Skeletal muscle satellite cell (primary cell): ENCODE measurements at regions not wholly inside any gene's neighbourhood (a gene's known extent, or its start where the extent isn't known, plus 50 kb on each side); places are given as distances from the start of the nearest gene placed in this dataset.

Source experiments
- H3K27me3 ChIP-seq: 2 replicates; pipeline ENCODE4 v1.7.0; 2013; ENCODE audit warnings: low read length; ENCODE audit not compliant: control insufficient read depth, insufficient read depth
- H3K36me3 ChIP-seq: 2 replicates; pipeline ENCODE4 v1.7.0; 2013; ENCODE audit warnings: mild to moderate bottlenecking, control low read depth, low read length; ENCODE audit not compliant: insufficient read depth
- H3K4me1 ChIP-seq: 2 replicates; pipeline ENCODE4 v1.7.0; 2013; ENCODE audit warnings: low read length; ENCODE audit not compliant: control insufficient read depth, insufficient read depth
- H3K4me2 ChIP-seq: 2 replicates; pipeline ENCODE4 v1.7.0; 2013; ENCODE audit warnings: mild to moderate bottlenecking, low read length
- H3K4me3 ChIP-seq: 2 replicates; pipeline ENCODE4 v1.7.0; 2013; ENCODE audit warnings: low read length
- H3K9ac ChIP-seq: 2 replicates; pipeline ENCODE4 v1.7.0; 2013; ENCODE audit warnings: mild to moderate bottlenecking, low read depth, low read length, moderate library complexity
- H3K9me3 ChIP-seq: replicated peaks from 2 replicates; pipeline ENCODE4 v1.7.0; 2013; ENCODE audit warnings: mild to moderate bottlenecking, control low read depth, low read length

DNA sequence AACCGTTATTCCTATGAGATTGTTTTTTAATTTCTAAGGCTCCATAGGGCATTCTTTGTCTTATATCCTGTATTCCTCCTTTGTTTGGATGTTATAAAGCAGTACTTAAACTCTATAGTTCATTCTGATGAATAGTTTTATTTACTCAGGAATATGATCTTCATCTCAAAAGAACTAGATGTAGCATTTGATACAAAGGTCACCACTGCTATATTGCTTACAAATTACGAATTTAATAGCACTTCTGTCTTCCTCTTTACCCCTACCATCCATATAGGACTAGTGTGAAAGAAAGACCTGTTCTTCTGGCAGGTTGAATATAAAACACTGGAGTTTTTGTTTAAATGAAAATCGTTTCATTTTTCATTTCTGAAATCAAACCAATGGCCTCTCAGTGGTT, 468.1 kb upstream of the CXADR start:
- Histone ChIP-seq H3K4me2 (no peak overlapping the region), H3K9ac (no peak overlapping the region), H3K9me3 (no peaks in the 10 kb centered on the region), H3K36me3 (no peaks in the 10 kb centered on the region), H3K4me3 (no peak overlapping the region), H3K27me3 (no peaks in the 10 kb centered on the region), H3K4me1 (no peaks in the 10 kb centered on the region)

DNA sequence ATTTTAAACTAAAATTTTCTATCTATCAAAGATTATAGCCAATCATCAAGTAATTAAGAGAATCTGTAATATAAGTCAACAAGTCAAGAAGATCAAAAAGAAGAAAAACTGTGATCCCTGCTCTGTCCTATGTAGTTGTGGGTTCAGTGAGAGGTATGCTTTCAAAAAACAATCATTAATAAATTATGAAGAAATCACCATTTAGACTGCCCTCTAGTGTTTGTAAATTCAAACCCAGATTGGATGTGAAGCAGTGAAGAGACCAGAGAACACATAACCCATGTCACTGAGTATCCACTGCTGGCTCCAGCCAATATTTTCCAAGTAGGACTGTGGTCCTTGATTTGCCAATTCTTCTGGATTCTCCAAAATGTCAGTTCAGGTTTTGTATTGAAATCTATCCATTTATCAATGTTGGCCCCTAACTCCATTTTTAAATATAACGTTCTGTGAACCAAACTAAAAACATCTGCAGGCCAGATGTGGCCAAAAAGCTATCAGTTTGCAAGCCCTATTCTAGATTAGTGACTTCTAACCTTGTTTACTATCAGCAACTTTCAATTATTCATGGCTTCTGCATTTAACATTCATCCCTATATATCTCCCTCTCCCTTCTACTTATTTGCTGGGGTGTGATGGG, 467.5 kb upstream of the CXADR start:
- no peaks in the 10 kb centered on the region for H3K9me3 ChIP-seq
- no peaks in the 10 kb centered on the region for H3K27me3 ChIP-seq
- H3K4me3 ChIP-seq = no peak overlapping the region
- no peaks in the 10 kb centered on the region for H3K36me3 ChIP-seq
- no peak overlapping the region for H3K4me2 ChIP-seq
- H3K9ac ChIP-seq = no peak overlapping the region
- H3K4me1 ChIP-seq = no peaks in the 10 kb centered on the region

DNA sequence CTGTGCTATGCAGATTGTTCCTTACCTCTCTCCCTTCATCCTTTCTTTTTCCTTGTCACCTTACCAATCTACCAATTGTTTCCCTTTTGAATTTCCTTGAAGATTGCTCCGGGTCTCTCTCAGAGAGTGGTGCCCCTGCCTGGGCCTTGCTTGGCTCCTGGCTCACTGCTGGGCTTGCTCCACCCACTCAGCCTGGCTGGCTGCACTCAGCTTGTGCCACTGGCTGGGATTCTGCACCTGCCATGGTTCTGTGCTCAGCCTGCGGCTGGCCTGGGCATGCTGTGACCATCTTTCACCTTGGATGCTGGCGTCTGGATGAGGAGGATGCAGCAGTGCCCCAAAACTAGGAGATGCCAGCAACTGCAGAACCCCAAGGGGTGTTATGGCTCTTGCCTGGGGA, 463.9 kb upstream of the CXADR start:
- no peaks in the 10 kb centered on the region for H3K36me3 ChIP-seq
- no peaks in the 10 kb centered on the region for H3K9me3 ChIP-seq
- no peak overlapping the region for H3K9ac ChIP-seq
- no peaks in the 10 kb centered on the region for H3K27me3 ChIP-seq
- no peak overlapping the region for H3K4me2 ChIP-seq
- no peak overlapping the region for H3K4me3 ChIP-seq
- H3K4me1 ChIP-seq = no peaks in the 10 kb centered on the region

DNA sequence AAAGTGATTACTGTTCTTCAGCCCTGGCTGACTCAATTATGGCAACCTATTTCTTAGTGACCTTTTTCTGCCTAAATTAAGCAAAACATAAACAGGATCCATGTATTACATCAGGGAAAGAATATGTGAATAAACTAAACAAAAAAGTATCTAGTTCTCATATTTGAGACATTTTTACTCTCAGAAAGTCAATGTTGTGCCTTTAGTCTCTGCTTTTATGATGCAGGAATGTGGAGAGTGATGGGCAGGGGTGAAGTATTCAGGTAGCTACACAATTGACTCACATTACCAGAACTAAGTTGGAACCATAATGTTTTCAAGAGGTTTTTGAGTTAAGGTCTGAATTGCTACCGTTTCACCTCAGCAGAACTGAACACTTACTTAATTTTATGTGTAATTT, 462.7 kb upstream of the CXADR start:
- H3K4me3 ChIP-seq = no peak overlapping the region
- no peaks in the 10 kb centered on the region for H3K9me3 ChIP-seq
- H3K4me1 ChIP-seq = no peaks in the 10 kb centered on the region
- H3K9ac ChIP-seq = no peak overlapping the region
- H3K4me2 ChIP-seq = no peak overlapping the region
- H3K27me3 ChIP-seq = no peaks in the 10 kb centered on the region
- H3K36me3 ChIP-seq = no peaks in the 10 kb centered on the region

DNA sequence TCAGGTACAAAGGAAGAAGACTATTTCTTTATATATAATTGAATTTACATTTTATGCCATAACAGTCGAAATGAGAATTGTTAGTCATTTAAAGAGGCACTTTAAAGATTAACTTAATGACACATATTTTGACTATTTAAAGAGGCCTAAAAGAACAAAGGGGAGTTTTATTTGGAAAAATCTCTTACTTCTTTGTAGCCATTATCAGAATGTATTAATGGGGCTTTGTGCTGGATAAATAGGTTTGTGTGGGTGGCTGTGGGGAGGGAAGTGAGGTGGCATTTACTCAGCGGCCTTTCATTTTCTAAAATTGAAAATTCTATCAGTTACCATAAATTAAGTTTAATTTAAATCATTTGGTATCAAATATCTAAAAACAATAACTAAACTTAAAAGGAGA, 462.2 kb upstream of the CXADR start:
- Histone ChIP-seq H3K4me2 (no peak overlapping the region), H3K9ac (no peak overlapping the region), H3K4me1 (no peaks in the 10 kb centered on the region), H3K9me3 (no peaks in the 10 kb centered on the region), H3K36me3 (no peaks in the 10 kb centered on the region), H3K4me3 (no peak overlapping the region), H3K27me3 (no peaks in the 10 kb centered on the region)

DNA sequence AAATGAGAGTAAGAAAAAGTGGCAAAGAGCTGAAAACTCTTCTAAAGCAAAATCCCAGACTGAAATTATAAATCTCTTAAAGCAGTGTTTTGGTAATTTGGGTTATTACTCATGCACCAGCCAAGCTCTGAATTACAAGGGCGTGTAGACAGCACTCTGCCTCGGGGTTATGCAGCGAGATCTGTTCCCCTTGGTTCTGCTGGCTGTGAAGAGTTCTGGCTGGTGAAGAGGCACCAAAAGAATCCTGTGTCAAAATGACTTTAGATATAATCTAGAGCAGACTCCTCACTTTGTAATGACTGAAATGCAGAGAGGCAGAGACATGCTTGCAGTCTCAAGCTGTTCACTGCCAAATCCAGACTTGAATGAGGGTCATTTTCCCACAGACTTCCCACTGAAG, 461.8 kb upstream of the CXADR start:
- H3K27me3 ChIP-seq = no peaks in the 10 kb centered on the region
- H3K4me1 ChIP-seq = no peaks in the 10 kb centered on the region
- no peak overlapping the region for H3K9ac ChIP-seq
- H3K9me3 ChIP-seq = no peaks in the 10 kb centered on the region
- H3K36me3 ChIP-seq = no peaks in the 10 kb centered on the region
- no peak overlapping the region for H3K4me2 ChIP-seq
- no peak overlapping the region for H3K4me3 ChIP-seq

DNA sequence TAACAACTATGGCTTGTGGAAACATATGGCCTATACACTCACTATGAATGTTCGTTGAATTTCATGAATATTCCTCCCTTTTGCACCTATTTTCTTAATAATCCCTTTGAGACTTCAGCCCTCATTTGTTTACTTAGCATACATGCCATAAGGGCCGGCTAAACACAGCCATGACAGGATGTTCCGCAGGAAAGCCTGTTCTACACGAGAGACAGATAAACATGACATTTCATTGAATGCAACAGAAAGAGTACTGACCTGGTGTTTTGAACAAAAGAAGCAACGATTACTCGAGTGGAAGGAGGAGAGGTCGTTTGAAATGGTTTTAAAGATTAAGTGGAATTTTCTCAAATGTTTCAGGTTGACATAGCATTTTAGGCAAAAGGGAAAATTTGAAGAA, 459.5 kb upstream of the CXADR start:
- Histone ChIP-seq H3K36me3 (no peaks in the 10 kb centered on the region), H3K4me2 (no peak overlapping the region), H3K4me3 (no peak overlapping the region), H3K4me1 (no peaks in the 10 kb centered on the region), H3K9ac (no peak overlapping the region), H3K9me3 (no peaks in the 10 kb centered on the region), H3K27me3 (no peaks in the 10 kb centered on the region)

DNA sequence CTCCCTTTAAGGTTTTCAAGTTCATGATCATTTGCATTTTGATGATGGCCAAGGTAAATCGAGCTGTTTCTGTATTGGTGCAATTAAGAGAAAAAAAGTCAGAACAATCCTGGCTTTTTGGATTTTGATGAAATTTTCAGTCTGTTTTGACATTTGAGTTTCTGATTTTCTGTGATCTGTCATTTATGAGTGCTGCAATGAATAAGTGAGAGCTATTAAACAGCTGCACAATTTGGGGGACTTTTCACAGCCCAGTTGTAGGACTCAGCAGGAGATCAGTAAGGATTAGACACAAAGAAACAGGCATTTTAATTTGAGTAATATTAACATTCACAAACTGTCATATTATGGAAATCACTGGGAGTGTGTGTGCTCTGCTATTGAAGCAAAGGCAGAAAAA, 452.9 kb upstream of the CXADR start:
- Histone ChIP-seq H3K27me3 (no peaks in the 10 kb centered on the region), H3K9me3 (no peaks in the 10 kb centered on the region), H3K9ac (no peak overlapping the region), H3K36me3 (no peaks in the 10 kb centered on the region), H3K4me3 (no peak overlapping the region), H3K4me2 (no peak overlapping the region), H3K4me1 (no peaks in the 10 kb centered on the region)

DNA sequence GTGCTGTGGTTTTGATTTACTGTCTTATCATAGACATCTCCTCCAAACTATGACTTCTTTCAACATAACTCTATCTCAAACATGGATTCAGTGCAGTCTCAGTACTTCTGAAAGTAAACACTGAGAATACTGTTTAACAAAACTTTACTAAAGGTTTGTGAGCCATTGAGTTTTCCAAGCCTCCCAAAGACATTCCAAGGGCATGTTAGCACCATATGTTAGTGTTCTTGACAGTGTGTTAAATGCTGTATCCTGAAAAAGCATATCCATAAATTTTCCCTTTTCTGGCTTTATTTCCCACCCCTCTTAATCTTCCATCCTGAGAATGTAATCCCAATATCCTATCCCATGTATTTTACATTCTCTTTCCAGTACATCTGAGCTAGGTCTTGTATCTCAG, 446.8 kb upstream of the CXADR start:
- no peaks in the 10 kb centered on the region for H3K36me3 ChIP-seq
- no peaks in the 10 kb centered on the region for H3K9me3 ChIP-seq
- H3K4me3 ChIP-seq = no peak overlapping the region
- H3K9ac ChIP-seq = no peak overlapping the region
- no peak overlapping the region for H3K4me2 ChIP-seq
- H3K4me1 ChIP-seq = no peaks in the 10 kb centered on the region
- no peaks in the 10 kb centered on the region for H3K27me3 ChIP-seq

DNA sequence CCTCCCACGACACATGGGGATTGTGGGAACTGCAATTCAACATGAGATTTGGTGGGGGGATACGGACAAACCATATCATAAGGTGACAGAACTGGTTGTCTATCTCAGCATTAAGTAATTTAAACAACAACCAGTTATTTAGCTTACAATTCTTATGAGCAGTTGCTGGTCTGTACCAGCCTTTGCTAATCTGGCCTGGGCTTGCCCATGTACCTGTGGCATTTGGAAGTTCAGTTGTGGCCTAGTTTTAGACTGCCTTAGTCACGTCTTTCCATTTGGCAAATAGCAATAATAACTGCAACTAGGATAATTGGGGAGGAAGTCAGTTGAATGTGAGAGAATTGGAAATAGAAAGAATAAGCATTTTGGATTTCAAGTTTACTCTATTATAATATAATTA, 441.8 kb upstream of the CXADR start:
- H3K4me1 ChIP-seq = no peaks in the 10 kb centered on the region
- H3K27me3 ChIP-seq = peaks cover 4% of the 10 kb centered on the region
- no peaks in the 10 kb centered on the region for H3K9me3 ChIP-seq
- H3K4me2 ChIP-seq = no peak overlapping the region
- H3K4me3 ChIP-seq = no peak overlapping the region
- no peak overlapping the region for H3K9ac ChIP-seq
- no peaks in the 10 kb centered on the region for H3K36me3 ChIP-seq

DNA sequence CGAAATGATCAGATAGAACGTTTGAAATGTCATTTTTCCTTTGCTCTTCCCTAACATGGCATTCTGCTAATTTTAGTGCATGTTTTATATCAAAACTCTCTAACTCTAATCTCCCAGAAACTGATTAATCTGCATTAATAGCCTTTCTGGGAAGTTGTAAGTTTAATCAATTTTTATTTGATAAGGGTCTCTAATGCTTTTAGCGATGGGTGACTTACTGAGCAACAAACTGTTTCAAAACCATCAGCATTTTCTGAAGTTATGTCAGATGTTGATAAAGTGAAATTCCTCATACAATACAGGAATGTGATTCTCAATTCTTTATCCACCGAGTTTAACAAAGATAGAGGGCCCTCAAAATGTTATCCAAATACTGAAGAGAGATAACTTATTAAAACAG, 431.6 kb upstream of the CXADR start:
- Histone ChIP-seq H3K4me1 (no peaks in the 10 kb centered on the region), H3K27me3 (peaks cover 3% of the 10 kb centered on the region), H3K9me3 (no peaks in the 10 kb centered on the region)

DNA sequence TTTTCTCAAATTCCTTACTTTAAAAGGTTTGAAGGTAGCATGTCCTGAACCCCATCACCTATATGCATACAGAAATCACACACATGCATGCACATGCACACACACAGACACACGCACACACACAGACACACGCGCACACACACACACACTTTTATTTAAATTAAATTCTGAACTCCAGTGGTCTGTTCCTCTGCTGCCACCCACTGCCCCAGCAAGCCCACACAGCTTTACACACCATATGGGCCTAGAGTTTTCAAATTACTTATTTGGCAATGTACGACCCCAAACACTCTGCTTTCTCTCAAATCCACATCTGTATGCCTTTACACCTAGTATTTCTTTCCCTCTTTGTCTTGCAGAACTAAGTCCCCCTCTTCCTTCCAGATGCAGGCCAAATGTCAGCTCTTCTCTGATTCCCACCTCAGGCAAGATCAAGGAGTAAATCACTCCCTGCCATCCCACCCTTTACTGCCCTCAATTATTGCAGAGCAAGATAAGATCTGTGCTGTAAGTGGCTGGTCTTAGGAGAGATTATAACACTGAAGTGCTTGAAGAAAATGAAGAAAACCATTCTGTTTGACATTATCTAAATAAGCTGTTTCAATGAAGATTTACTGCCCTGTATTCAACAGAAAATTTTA, 429.9 kb upstream of the CXADR start:
- no peak overlapping the region for H3K4me2 ChIP-seq
- H3K36me3 ChIP-seq = no peaks in the 10 kb centered on the region
- H3K9ac ChIP-seq = no peak overlapping the region
- no peaks in the 10 kb centered on the region for H3K4me1 ChIP-seq
- no peak overlapping the region for H3K4me3 ChIP-seq
- no peaks in the 10 kb centered on the region for H3K27me3 ChIP-seq
- no peaks in the 10 kb centered on the region for H3K9me3 ChIP-seq

More for the DNA sequence above, 431.6 kb upstream of the CXADR start:
- H3K9ac ChIP-seq = no peak overlapping the region
- H3K36me3 ChIP-seq = no peaks in the 10 kb centered on the region
- no peak overlapping the region for H3K4me2 ChIP-seq
- H3K4me3 ChIP-seq = no peak overlapping the region
